Lower lobe of right lung (tissue), 2 donors: ENCODE measurements at regions not wholly inside any gene's neighbourhood (a gene's known extent, or its start where the extent isn't known, plus 50 kb on each side); places are given as distances from the start of the nearest gene placed in this dataset.
A peak's percentile ranks its signal among the peaks of the same experiment; 100 is the strongest.

Source experiments
- ATAC-seq, 2 donors: fragments of 200-7000 bp; cut with Tn5 transposase; one replicate each; pipeline ENCODE4 v1.9.1; 2020 to 2022; ENCODE audit warnings: mild to moderate bottlenecking in 2 of 2, moderate library complexity in 2 of 2
- DNase-seq: peaks from one replicate; pipeline ENCODE4 v3.0.0-alpha.2; 2020
- H3K27ac ChIP-seq: fragments of 200-600 bp; one replicate; pipeline ENCODE4 v1.8.0; 2022
- H3K27me3 ChIP-seq: fragments of 200-600 bp; one replicate; pipeline ENCODE4 v1.8.0; 2022; ENCODE audit warnings: low read depth
- H3K36me3 ChIP-seq: fragments of 200-600 bp; one replicate; pipeline ENCODE4 v1.8.0; 2022; ENCODE audit warnings: mild to moderate bottlenecking
- H3K4me1 ChIP-seq: fragments of 200-600 bp; one replicate; pipeline ENCODE4 v1.8.0; 2022
- H3K4me3 ChIP-seq: fragments of 200-600 bp; one replicate; pipeline ENCODE4 v1.8.0; 2022; ENCODE audit warnings: mild to moderate bottlenecking
- H3K9me3 ChIP-seq: fragments of 200-600 bp; one replicate; pipeline ENCODE4 v1.8.0; 2022
- CTCF ChIP-seq: fragments of 200-600 bp; IDR thresholded peaks from one replicate; pipeline ENCODE4 v1.8.0; 2022; ENCODE audit warnings: antibody characterized with exemption, mild to moderate bottlenecking
- intact Hi-C: fragments of 100-400 bp; cut with DNase I; formaldehyde crosslinking; loops from one replicate; pipeline ENCODE4 v1.11.0; 2022
- donor health status: DM: no; HTN: yes; CAD: no; lungs with severe emphysema.

GRCh38 chr18:60319129-60319528 lies 53.4 kb downstream of the MC4R start:
- DNase-seq (no peak), ATAC-seq (no peak)
- Histone ChIP-seq H3K36me3 (no peaks in the 10 kb centered on the region), H3K4me3 (no peak overlapping the region), H3K27ac (no peak overlapping the region), H3K27me3 (no peaks in the 10 kb centered on the region), H3K9me3 (peaks cover under 1% of the 10 kb centered on the region), H3K4me1 (no peaks in the 10 kb centered on the region)
- intact Hi-C loops: no loop called here
- TF ChIP-seq CTCF: no peak

GRCh38 chr18:60311676-60312360 lies 60.8 kb downstream of the MC4R start:
- intact Hi-C loops: no loop called here
- Histone ChIP-seq H3K4me1 (no peaks in the 10 kb centered on the region), H3K4me3 (no peak overlapping the region), H3K36me3 (no peaks in the 10 kb centered on the region), H3K27me3 (no peaks in the 10 kb centered on the region), H3K9me3 (peaks cover 7% of the 10 kb centered on the region), H3K27ac (no peak overlapping the region)
- ATAC-seq: no peak
- no peak for DNase-seq
- no peak for TF ChIP-seq CTCF

GRCh38 chr18:60295674-60296073 lies 76.9 kb downstream of the MC4R start:
- TF ChIP-seq CTCF: no peak
- no peaks in the 10 kb centered on the region for H3K9me3 ChIP-seq
- intact Hi-C loops: no loop called here
- no peaks in the 10 kb centered on the region for H3K36me3 ChIP-seq
- ATAC-seq (peak; percentile 45 to 59), DNase-seq (no peak)
- no peaks in the 10 kb centered on the region for H3K4me1 ChIP-seq
- no peaks in the 10 kb centered on the region for H3K27me3 ChIP-seq
- H3K27ac ChIP-seq: no peak overlapping the region
- H3K4me3 ChIP-seq: no peak overlapping the region

GRCh38 chr18:60292186-60292585 lies 80.4 kb downstream of the MC4R start:
- intact Hi-C loops: no loop called here
- no peaks in the 10 kb centered on the region for H3K4me1 ChIP-seq
- no peak for ATAC-seq
- no peak overlapping the region for H3K27ac ChIP-seq
- no peak for DNase-seq
- no peaks in the 10 kb centered on the region for H3K36me3 ChIP-seq
- no peak for TF ChIP-seq CTCF
- H3K27me3 ChIP-seq: no peaks in the 10 kb centered on the region
- no peak overlapping the region for H3K4me3 ChIP-seq
- H3K9me3 ChIP-seq: no peaks in the 10 kb centered on the region

GRCh38 chr18:60279391-60279790 lies 93.2 kb downstream of the MC4R start:
- H3K27ac ChIP-seq: no peak overlapping the region
- ATAC-seq: no peak

More at GRCh38 chr18:60279391-60279790, 93.2 kb downstream of the MC4R start:
- no peaks in the 10 kb centered on the region for H3K4me1 ChIP-seq
- no peak overlapping the region for H3K4me3 ChIP-seq
- no peak for DNase-seq
- intact Hi-C loops: no loop called here
- H3K36me3 ChIP-seq: no peaks in the 10 kb centered on the region
- no peaks in the 10 kb centered on the region for H3K9me3 ChIP-seq
- H3K27me3 ChIP-seq: no peaks in the 10 kb centered on the region
- no peak for TF ChIP-seq CTCF
